Heart right ventricle (tissue), 16 donors: ENCODE measurements at regions not wholly inside any gene's neighbourhood (a gene's known extent, or its start where the extent isn't known, plus 50 kb on each side); places are given as distances from the start of the nearest gene placed in this dataset.

Experiments
- ATAC-seq, 8 donors: fragments of 200-7000 bp; cut with Tn5 transposase; one replicate each; pipeline ENCODE4 v1.9.1; 2020; ENCODE audit warnings: mild to moderate bottlenecking in 8 of 8, moderate library complexity in 8 of 8, moderate number of reproducible peaks in 1 of 8
- DNase-seq, 2 donors: peaks; one replicate each; pipeline ENCODE4 v3.0.0-alpha.2; 2020
- H3K27ac ChIP-seq, 10 donors: fragments of 200-600 bp; sonication (generic) in 2 of 10; one replicate each; pipeline versions ENCODE4 v1.5.0 to v1.8.0; 2020 to 2022; ENCODE audit warnings: mild to moderate bottlenecking in 3 of 10
- H3K27me3 ChIP-seq, 7 donors: fragments of 200-600 bp; one replicate each; pipeline ENCODE4 v1.8.0; 2021 to 2022; ENCODE audit warnings: mild to moderate bottlenecking in 2 of 7
- H3K36me3 ChIP-seq, 9 donors: fragments of 200-600 bp; sonication (generic) in 1 of 9; one replicate each; pipeline versions ENCODE4 v1.5.0 to v1.8.0; 2020 to 2022; ENCODE audit warnings: mild to moderate bottlenecking in 2 of 9
- H3K4me1 ChIP-seq, 9 donors: fragments of 200-600 bp; sonication (generic) in 1 of 9; one replicate each; pipeline versions ENCODE4 v1.5.0 to v1.8.0; 2020 to 2022; ENCODE audit warnings: mild to moderate bottlenecking in 4 of 9
- H3K4me3 ChIP-seq, 10 donors: fragments of 200-600 bp; sonication (generic) in 2 of 10; one replicate each; pipeline versions ENCODE4 v1.5.0 to v1.8.0; 2020 to 2022; ENCODE audit warnings: mild to moderate bottlenecking in 7 of 10, moderate library complexity in 2 of 10
- H3K9me3 ChIP-seq, 11 donors: fragments of 200-600 bp in 10 of 11; sonication (generic) in 2 of 11; one replicate each; pipeline versions ENCODE4 v1.5.0 to v1.8.0; 2013 to 2022; ENCODE audit warnings: mild to moderate bottlenecking in 2 of 11, control low read depth in 1 of 11, moderate library complexity in 1 of 11
- WGBS, 2 donors: extraction: QIAGEN DNeasy Blood & Tissue Kit; methylation state at CpG; one replicate each; pipeline ENCODE4 v1.1.7; 2013; ENCODE audit warnings: inconsistent platforms in 1 of 2; 5-methylcytosine and 5-hydroxymethylcytosine counted together
- intact Hi-C, 10 donors: fragments of 100-400 bp; cut with DNase I; formaldehyde crosslinking; loops; one replicate each; pipeline versions ENCODE4 v1.11.1 to v1.14.2; 2022
- TF ChIP-seq, protein P1 (sequence below), 9 donors: fragments of 200-600 bp; sonication (generic) in 2 of 9; IDR thresholded peaks; one replicate each; pipeline versions ENCODE4 v1.5.0 to v1.8.0; 2021 to 2022; ENCODE audit warnings: antibody characterized with exemption in 9 of 9, mild to moderate bottlenecking in 5 of 9, moderate library complexity in 1 of 9
- donor health status: Arrhythmogenic right ventricular cardiomyopathy.
- donor health status: ischemic (EF 13 %, LVEDD 7.1; RV severe dilation, severe dysfunction).
- donor health status: healthy with polysubstance abuse.
- donor health status: DM: no; HTN: yes; CAD: no.
- donor health status: DM: no; HTN: no; CAD: no.
- donor health status: ischemic (EF 25% LVEDD 6.9; RV normal size, moderate dysfunction).
- donor health status: ischemic (EF 25% LVEDD 5.7; RV mildly dilated, moderate dysfunction).
- donor health status: healthy.
- donor health status: DM: yes; HTN: yes; CAD: no.
- donor health status: Ischemic cardiomyopathy.
- donor health status: ischemic (EF 35%, LVEDD 5.7; RV mildly dilated, moderate dysfunction).
- donor health status: nonischemic (EF 11% LVEDD 7.7; RV severe dilation, severe dysfunction).
- donor health status: DM: yes; HTN: yes; CAD: no.
- donor health status: PGD.
- donor health status: ischemic (EF 29% LVEDD 5.4; RV normal size, mild dysfunction).
- donor health status: nonischemic (EF 23%, LVEDD 6.1; RV moderate dilation, normal function).

DNA sequence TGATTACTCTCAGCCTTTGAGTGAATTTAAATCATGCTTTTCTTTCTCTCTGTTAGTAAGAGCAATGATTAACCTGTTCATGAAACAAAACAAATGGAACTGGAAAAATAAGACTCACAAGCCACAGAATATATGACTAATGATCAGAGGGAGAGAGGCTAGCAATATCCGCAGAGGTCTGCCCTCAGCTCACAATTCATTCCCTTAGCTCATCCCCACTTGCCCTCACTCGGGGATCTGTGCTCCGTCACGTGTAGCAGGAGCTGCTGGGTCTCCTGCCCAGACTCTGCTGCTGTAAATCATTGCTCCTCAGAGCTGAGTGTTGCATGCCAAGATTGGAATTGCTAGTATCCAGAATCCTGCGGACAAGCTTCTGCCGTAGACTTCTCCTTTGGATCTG lies 53.1 kb upstream of the GNG2 start:
- Histone ChIP-seq H3K27ac (no peak overlapping the region), H3K9me3 (peaks cover 0 to 8% (median 0%) of the 10 kb centered on the region in 11 donors), H3K36me3 (no peaks in the 10 kb centered on the region), H3K4me3 (no peak overlapping the region), H3K27me3 (no peaks in the 10 kb centered on the region), H3K4me1 (peaks cover 0 to 5% (median 0%) of the 10 kb centered on the region in 9 donors)
- WGBS, 2 donors: 63 to 73% methylated on average over 6 of the region's 6 CpGs
- ATAC-seq (no peak), DNase-seq (no peak)
- intact Hi-C loops: no loop called here
- TF ChIP-seq, protein P1, sequence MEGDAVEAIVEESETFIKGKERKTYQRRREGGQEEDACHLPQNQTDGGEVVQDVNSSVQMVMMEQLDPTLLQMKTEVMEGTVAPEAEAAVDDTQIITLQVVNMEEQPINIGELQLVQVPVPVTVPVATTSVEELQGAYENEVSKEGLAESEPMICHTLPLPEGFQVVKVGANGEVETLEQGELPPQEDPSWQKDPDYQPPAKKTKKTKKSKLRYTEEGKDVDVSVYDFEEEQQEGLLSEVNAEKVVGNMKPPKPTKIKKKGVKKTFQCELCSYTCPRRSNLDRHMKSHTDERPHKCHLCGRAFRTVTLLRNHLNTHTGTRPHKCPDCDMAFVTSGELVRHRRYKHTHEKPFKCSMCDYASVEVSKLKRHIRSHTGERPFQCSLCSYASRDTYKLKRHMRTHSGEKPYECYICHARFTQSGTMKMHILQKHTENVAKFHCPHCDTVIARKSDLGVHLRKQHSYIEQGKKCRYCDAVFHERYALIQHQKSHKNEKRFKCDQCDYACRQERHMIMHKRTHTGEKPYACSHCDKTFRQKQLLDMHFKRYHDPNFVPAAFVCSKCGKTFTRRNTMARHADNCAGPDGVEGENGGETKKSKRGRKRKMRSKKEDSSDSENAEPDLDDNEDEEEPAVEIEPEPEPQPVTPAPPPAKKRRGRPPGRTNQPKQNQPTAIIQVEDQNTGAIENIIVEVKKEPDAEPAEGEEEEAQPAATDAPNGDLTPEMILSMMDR (IDR thresholded peaks at IDR 0.05): no peak
